ENCODE measurements at regions not wholly inside any gene's neighbourhood (a gene's known extent, or its start where the extent isn't known, plus 50 kb on each side); places are given as distances from the start of the nearest gene placed in this dataset.

DNA sequence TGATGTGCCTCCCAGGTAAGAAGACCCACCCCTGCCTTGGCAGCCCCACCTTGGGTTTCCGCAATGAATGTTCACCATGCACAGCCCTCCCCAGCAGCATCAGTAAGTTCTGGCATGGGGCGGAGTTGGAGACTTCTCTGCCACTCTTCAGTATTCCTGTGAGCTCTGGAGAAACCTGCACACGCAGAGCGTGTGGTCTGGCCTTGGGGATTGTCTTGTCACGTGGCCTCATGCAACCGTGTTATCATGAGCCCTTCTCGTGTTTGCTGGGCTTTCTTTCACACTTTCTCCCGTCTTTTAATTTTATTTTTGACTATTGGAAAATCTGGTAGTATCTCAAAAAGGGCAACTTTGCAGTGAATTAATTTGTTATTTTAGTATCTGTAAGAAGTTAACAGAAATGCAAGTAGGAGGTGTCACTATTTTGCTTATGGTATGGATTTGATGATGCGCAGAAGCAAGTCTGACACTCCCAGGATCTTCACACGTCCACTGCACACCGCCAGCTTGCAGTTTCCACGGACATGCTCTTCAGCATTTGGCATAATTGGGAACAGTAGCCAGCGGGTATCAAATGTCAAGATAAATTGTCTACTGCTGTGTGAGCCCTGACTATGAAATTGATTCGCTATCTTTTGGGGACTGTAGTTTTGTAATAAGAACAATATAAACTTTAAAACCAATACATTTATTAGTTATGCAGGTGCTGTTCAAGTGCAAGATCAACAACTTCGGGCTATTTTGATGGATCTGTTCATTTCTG is 463.5 kb downstream of the QKI start:
- H3K4me1 ChIP-seq, result no peaks in the 10 kb centered on the region
- no peaks in the 10 kb centered on the region for H3K4me1 Mint-ChIP-seq (ENCODE audit: low read depth, unreplicated experiment)
- ChIA-PET POLR2A (no interaction called here), CTCF (no interaction called here)
- no peaks in the 10 kb centered on the region for H3K9me3 ChIP-seq
- H3K27me3 Mint-ChIP-seq (ENCODE audit: insufficient read depth, unreplicated experiment), result peaks cover 18% of the 10 kb centered on the region
- BruUV-seq (replicated peaks), result no TSS peak
- H3K4me3 Mint-ChIP-seq (ENCODE audit: unreplicated experiment), result no peak overlapping the region
- no peaks in the 10 kb centered on the region; the same call in 1 of the 2 replicates for H3K27me3 ChIP-seq (replicated peaks; ENCODE audit: control insufficient read depth, insufficient read depth, low read length)
- intact Hi-C loops (cut with micrococcal nuclease; ENCODE audit: unreplicated experiment), result no loop called here
- TF ChIP-seq, protein P1, sequence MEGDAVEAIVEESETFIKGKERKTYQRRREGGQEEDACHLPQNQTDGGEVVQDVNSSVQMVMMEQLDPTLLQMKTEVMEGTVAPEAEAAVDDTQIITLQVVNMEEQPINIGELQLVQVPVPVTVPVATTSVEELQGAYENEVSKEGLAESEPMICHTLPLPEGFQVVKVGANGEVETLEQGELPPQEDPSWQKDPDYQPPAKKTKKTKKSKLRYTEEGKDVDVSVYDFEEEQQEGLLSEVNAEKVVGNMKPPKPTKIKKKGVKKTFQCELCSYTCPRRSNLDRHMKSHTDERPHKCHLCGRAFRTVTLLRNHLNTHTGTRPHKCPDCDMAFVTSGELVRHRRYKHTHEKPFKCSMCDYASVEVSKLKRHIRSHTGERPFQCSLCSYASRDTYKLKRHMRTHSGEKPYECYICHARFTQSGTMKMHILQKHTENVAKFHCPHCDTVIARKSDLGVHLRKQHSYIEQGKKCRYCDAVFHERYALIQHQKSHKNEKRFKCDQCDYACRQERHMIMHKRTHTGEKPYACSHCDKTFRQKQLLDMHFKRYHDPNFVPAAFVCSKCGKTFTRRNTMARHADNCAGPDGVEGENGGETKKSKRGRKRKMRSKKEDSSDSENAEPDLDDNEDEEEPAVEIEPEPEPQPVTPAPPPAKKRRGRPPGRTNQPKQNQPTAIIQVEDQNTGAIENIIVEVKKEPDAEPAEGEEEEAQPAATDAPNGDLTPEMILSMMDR (IDR thresholded peaks at IDR 0.05; ENCODE audit: insufficient read depth in 1 of 2, low read depth in 1 of 2, low read length in 1 of 2, severe bottlenecking in 1 of 2, unreplicated experiment in 1 of 2), result no peak
- H3K27ac Mint-ChIP-seq (ENCODE audit: unreplicated experiment), result no peak overlapping the region
- no peak for DNase-seq
- peaks cover 9% of the 10 kb centered on the region for H3K9me3 Mint-ChIP-seq (ENCODE audit: unreplicated experiment)
- no peaks in the 10 kb centered on the region for H3K36me3 ChIP-seq (ENCODE audit: control insufficient read depth, insufficient read depth, low read length)
- H3K36me3 Mint-ChIP-seq (ENCODE audit: insufficient read depth, unreplicated experiment), result no peaks in the 10 kb centered on the region
- no peak overlapping the region for H3K4me3 ChIP-seq (ENCODE audit: low read depth, low read length)

DNA sequence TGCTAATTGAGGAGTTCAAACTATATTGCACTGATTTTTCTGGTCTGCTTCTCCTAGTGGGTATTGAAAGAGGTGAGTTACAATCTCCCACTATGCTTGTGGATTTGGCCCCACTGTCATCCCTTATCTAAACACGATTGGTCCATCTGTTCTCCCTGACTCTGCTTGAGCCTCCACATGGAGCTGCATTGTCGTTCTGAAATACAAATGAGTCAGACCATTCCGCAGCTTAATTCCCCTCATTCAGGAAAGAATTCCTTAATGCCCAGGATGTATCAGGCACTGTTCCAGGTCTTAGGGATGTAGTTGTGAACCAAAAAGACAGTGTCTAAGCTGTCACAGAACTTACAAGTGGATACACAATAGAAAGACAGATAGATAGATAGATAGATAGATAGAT is 461.9 kb downstream of the QKI start:
- DNase-seq, result no peak
- Mint-ChIP-seq H3K27ac (ENCODE audit: unreplicated experiment) (no peak overlapping the region), H3K36me3 (ENCODE audit: insufficient read depth, unreplicated experiment) (no peaks in the 10 kb centered on the region), H3K9me3 (ENCODE audit: unreplicated experiment) (peaks cover 9% of the 10 kb centered on the region), H3K4me1 (ENCODE audit: low read depth, unreplicated experiment) (no peaks in the 10 kb centered on the region), H3K4me3 (ENCODE audit: unreplicated experiment) (no peak overlapping the region), H3K27me3 (ENCODE audit: insufficient read depth, unreplicated experiment) (peaks cover 10% of the 10 kb centered on the region)
- Histone ChIP-seq H3K27me3 (replicated peaks; ENCODE audit: control insufficient read depth, insufficient read depth, low read length) (no peaks in the 10 kb centered on the region; the same call in 1 of the 2 replicates), H3K36me3 (ENCODE audit: control insufficient read depth, insufficient read depth, low read length) (no peaks in the 10 kb centered on the region), H3K4me1 (no peaks in the 10 kb centered on the region; the same call in 1 of the 2 replicates), H3K9me3 (no peaks in the 10 kb centered on the region), H3K4me3 (ENCODE audit: low read depth, low read length) (no peak overlapping the region)
- intact Hi-C loops (cut with micrococcal nuclease; ENCODE audit: unreplicated experiment), result no loop called here
- TF ChIP-seq, protein P1 (IDR thresholded peaks at IDR 0.05; ENCODE audit: insufficient read depth in 1 of 2, low read depth in 1 of 2, low read length in 1 of 2, severe bottlenecking in 1 of 2, unreplicated experiment in 1 of 2), result no peak
- ChIA-PET CTCF (no interaction called here), POLR2A (no interaction called here)
- no TSS peak for BruUV-seq (replicated peaks)

DNA sequence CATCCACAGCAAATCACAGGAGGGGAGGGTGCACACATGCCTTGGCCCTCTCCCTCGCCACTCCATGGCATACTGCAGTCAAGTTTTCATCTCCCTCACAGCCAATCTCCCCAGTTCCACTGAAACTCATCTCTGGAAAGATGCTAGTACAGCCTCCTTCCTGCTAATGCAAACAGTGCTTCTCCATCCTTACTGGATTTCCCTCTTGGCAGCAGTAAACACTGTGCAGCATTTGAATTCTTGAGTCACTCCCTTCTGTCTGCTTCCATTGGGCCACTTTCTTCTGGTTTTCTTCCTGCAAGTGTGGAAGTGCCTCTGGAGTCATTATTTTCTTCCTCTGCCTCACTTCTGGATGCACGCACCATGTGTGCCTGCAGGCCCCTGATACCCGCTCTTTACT is 460.3 kb downstream of the QKI start:
- intact Hi-C loops (cut with micrococcal nuclease; ENCODE audit: unreplicated experiment), result no loop called here
- Histone ChIP-seq H3K4me3 (ENCODE audit: low read depth, low read length) (no peak overlapping the region), H3K27me3 (replicated peaks; ENCODE audit: control insufficient read depth, insufficient read depth, low read length) (no peaks in the 10 kb centered on the region; the same call in 1 of the 2 replicates), H3K4me1 (no peaks in the 10 kb centered on the region; the same call in 1 of the 2 replicates), H3K9me3 (no peaks in the 10 kb centered on the region), H3K36me3 (ENCODE audit: control insufficient read depth, insufficient read depth, low read length) (no peaks in the 10 kb centered on the region)
- TF ChIP-seq, protein P1 (IDR thresholded peaks at IDR 0.05; ENCODE audit: insufficient read depth in 1 of 2, low read depth in 1 of 2, low read length in 1 of 2, severe bottlenecking in 1 of 2, unreplicated experiment in 1 of 2), result no peak
- DNase-seq, result no peak
- CTCF ChIA-PET, result no interaction called here
- POLR2A ChIA-PET, result no interaction called here
- Mint-ChIP-seq H3K27ac (ENCODE audit: unreplicated experiment) (no peak overlapping the region), H3K4me3 (ENCODE audit: unreplicated experiment) (no peak overlapping the region), H3K4me1 (ENCODE audit: low read depth, unreplicated experiment) (no peaks in the 10 kb centered on the region), H3K27me3 (ENCODE audit: insufficient read depth, unreplicated experiment) (peaks cover 7% of the 10 kb centered on the region), H3K9me3 (ENCODE audit: unreplicated experiment) (peaks cover 9% of the 10 kb centered on the region), H3K36me3 (ENCODE audit: insufficient read depth, unreplicated experiment) (no peaks in the 10 kb centered on the region)
- no TSS peak for BruUV-seq (replicated peaks)

All from Caco-2 (cell line).